ENCODE measurements at regions not wholly inside any gene's neighbourhood (a gene's known extent, or its start where the extent isn't known, plus 50 kb on each side); places are given as distances from the start of the nearest gene placed in this dataset.

DNA sequence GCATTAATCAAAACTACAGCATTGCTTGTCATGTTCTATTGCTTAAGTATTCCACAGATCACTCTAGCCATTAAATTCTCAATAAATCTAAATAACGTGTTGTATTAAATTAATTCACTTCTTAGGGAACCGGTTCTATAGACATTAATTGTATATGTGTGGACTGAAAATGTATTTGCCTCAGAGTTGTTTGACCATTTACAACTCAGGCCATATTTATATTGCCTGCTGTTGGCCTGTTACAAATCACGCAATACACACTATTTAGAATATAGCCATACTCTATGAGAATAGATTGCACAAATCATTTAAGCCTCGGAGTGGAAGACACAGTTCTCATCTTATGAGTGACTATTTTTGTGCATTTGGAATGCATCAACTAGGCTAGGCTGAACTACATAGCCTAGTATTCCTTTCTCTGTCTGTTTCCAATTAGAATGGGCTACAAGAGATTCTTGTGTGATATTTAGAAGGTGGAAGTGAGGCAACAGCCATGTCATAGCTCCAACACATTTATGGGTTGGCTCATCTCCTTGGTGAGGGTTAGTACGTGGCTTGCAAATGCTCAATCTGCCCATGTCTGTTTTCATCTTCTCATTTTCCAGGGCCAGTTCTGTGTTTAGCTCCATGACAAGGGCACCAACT, 1116.1 kb downstream of the PCDH9 start:
- no peak overlapping the region for H3K9ac ChIP-seq (ENCODE audit: low read length)
- H3F3A ChIP-seq (ENCODE audit: insufficient read depth, low read length): no peaks in the 10 kb centered on the region
- H3K79me2 ChIP-seq (ENCODE audit: low read length): no peaks in the 10 kb centered on the region
- TF ChIP-seq, protein P1, sequence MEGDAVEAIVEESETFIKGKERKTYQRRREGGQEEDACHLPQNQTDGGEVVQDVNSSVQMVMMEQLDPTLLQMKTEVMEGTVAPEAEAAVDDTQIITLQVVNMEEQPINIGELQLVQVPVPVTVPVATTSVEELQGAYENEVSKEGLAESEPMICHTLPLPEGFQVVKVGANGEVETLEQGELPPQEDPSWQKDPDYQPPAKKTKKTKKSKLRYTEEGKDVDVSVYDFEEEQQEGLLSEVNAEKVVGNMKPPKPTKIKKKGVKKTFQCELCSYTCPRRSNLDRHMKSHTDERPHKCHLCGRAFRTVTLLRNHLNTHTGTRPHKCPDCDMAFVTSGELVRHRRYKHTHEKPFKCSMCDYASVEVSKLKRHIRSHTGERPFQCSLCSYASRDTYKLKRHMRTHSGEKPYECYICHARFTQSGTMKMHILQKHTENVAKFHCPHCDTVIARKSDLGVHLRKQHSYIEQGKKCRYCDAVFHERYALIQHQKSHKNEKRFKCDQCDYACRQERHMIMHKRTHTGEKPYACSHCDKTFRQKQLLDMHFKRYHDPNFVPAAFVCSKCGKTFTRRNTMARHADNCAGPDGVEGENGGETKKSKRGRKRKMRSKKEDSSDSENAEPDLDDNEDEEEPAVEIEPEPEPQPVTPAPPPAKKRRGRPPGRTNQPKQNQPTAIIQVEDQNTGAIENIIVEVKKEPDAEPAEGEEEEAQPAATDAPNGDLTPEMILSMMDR (IDR thresholded peaks at IDR 0.05; ENCODE audit: low read length): no peak
- TF ChIP-seq EZH2phosphoT487 (IDR thresholded peaks at IDR 0.05; ENCODE audit: low read length) (no peak), EZH2 (optimal IDR thresholded peaks at IDR 0.05; ENCODE audit: low read depth, low read length) (no peak)
- no peaks in the 10 kb centered on the region for H3K9me3 ChIP-seq (replicated peaks; ENCODE audit: insufficient read depth, low read length)
- H3K4me2 ChIP-seq (ENCODE audit: low read depth, low read length): no peak overlapping the region
- no peak overlapping the region for H3K4me3 ChIP-seq (ENCODE audit: low read length)
- H2AFZ ChIP-seq (ENCODE audit: low read length): no peak overlapping the region
- no peaks in the 10 kb centered on the region for H3K36me3 ChIP-seq (replicated peaks; ENCODE audit: insufficient read depth, low read length)
- no peak for DNase-seq
- no peaks in the 10 kb centered on the region for H4K20me1 ChIP-seq (ENCODE audit: insufficient read depth, low read length)
- no peaks in the 10 kb centered on the region for H3K9me2 ChIP-seq (replicated peaks; ENCODE audit: insufficient read depth, low read length)
- no peak overlapping the region for H3K27ac ChIP-seq (ENCODE audit: low read length)
- H3K4me1 ChIP-seq (ENCODE audit: low read length): no peaks in the 10 kb centered on the region
- no peaks in the 10 kb centered on the region for H3K27me3 ChIP-seq (replicated peaks; ENCODE audit: insufficient read depth, low read length)

DNA sequence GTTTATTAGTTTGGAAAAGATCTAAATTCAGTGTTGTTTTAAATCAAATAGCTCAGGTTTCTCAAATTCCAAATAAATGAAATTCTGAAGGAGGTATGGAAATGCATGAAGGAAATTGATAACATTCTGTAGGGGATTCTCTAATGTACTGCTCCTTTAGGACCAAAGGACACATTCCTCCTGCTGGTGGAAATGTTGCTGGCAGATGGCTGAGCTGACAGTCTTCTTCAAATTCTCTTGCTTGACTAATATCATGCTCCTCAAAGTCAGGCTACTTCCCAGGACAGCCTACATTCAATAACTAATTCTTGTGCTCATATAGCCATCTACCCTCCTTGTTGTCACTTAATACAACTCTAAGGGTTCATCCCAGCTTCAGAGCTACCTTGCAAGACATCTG, 1118.5 kb downstream of the PCDH9 start:
- no peak for DNase-seq
- H4K20me1 ChIP-seq (ENCODE audit: insufficient read depth, low read length): no peaks in the 10 kb centered on the region
- TF ChIP-seq EZH2 (optimal IDR thresholded peaks at IDR 0.05; ENCODE audit: low read depth, low read length) (no peak), EZH2phosphoT487 (IDR thresholded peaks at IDR 0.05; ENCODE audit: low read length) (no peak)
- TF ChIP-seq, protein P1 (IDR thresholded peaks at IDR 0.05; ENCODE audit: low read length): no peak
- no peak overlapping the region for H3K9ac ChIP-seq (ENCODE audit: low read length)
- no peaks in the 10 kb centered on the region for H3K9me2 ChIP-seq (replicated peaks; ENCODE audit: insufficient read depth, low read length)
- H3K36me3 ChIP-seq (replicated peaks; ENCODE audit: insufficient read depth, low read length): no peaks in the 10 kb centered on the region
- H3K79me2 ChIP-seq (ENCODE audit: low read length): no peaks in the 10 kb centered on the region
- H2AFZ ChIP-seq (ENCODE audit: low read length): no peak overlapping the region
- no peaks in the 10 kb centered on the region for H3K27me3 ChIP-seq (replicated peaks; ENCODE audit: insufficient read depth, low read length)
- no peaks in the 10 kb centered on the region for H3F3A ChIP-seq (ENCODE audit: insufficient read depth, low read length)
- no peaks in the 10 kb centered on the region for H3K9me3 ChIP-seq (replicated peaks; ENCODE audit: insufficient read depth, low read length)
- H3K4me1 ChIP-seq (ENCODE audit: low read length): no peaks in the 10 kb centered on the region
- no peak overlapping the region for H3K4me2 ChIP-seq (ENCODE audit: low read depth, low read length)
- H3K27ac ChIP-seq (ENCODE audit: low read length): no peak overlapping the region
- no peak overlapping the region for H3K4me3 ChIP-seq (ENCODE audit: low read length)

DNA sequence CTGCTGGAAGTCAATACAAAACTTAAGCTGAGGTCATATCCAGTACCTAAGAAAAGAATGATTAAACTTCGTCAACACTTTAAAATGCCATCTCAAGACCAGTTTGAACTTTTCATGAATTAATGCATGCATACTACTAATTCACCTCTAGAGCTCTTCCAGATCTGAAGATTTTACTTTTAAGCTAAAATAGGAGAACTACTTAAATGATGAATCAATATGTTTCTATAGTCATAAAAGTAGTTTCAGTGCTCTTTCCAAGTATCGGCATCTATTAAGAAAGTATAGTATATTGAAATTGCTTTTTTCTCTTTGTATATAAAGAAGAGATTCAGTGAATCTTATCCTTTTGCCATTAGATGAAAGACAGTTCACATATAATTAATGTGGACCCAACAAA, 1123.9 kb downstream of the PCDH9 start:
- H3K79me2 ChIP-seq (ENCODE audit: low read length): no peaks in the 10 kb centered on the region
- H3K4me1 ChIP-seq (ENCODE audit: low read length): no peaks in the 10 kb centered on the region
- no peaks in the 10 kb centered on the region for H4K20me1 ChIP-seq (ENCODE audit: insufficient read depth, low read length)
- no peak overlapping the region for H2AFZ ChIP-seq (ENCODE audit: low read length)
- H3K4me3 ChIP-seq (ENCODE audit: low read length): no peak overlapping the region
- H3K27ac ChIP-seq (ENCODE audit: low read length): no peak overlapping the region
- no peaks in the 10 kb centered on the region for H3K9me2 ChIP-seq (replicated peaks; ENCODE audit: insufficient read depth, low read length)
- H3K27me3 ChIP-seq (replicated peaks; ENCODE audit: insufficient read depth, low read length): no peaks in the 10 kb centered on the region
- H3K9ac ChIP-seq (ENCODE audit: low read length): no peak overlapping the region
- TF ChIP-seq, protein P1 (IDR thresholded peaks at IDR 0.05; ENCODE audit: low read length): no peak
- TF ChIP-seq EZH2 (optimal IDR thresholded peaks at IDR 0.05; ENCODE audit: low read depth, low read length) (no peak), EZH2phosphoT487 (IDR thresholded peaks at IDR 0.05; ENCODE audit: low read length) (no peak)
- no peak overlapping the region for H3K4me2 ChIP-seq (ENCODE audit: low read depth, low read length)
- H3K36me3 ChIP-seq (replicated peaks; ENCODE audit: insufficient read depth, low read length): no peaks in the 10 kb centered on the region
- no peak for DNase-seq
- H3K9me3 ChIP-seq (replicated peaks; ENCODE audit: insufficient read depth, low read length): no peaks in the 10 kb centered on the region
- H3F3A ChIP-seq (ENCODE audit: insufficient read depth, low read length): no peaks in the 10 kb centered on the region

Measured in MM.1S (cell line).